ENCODE measurements at regions not wholly inside any gene's neighbourhood (a gene's known extent, or its start where the extent isn't known, plus 50 kb on each side); places are given as distances from the start of the nearest gene placed in this dataset.

DNA sequence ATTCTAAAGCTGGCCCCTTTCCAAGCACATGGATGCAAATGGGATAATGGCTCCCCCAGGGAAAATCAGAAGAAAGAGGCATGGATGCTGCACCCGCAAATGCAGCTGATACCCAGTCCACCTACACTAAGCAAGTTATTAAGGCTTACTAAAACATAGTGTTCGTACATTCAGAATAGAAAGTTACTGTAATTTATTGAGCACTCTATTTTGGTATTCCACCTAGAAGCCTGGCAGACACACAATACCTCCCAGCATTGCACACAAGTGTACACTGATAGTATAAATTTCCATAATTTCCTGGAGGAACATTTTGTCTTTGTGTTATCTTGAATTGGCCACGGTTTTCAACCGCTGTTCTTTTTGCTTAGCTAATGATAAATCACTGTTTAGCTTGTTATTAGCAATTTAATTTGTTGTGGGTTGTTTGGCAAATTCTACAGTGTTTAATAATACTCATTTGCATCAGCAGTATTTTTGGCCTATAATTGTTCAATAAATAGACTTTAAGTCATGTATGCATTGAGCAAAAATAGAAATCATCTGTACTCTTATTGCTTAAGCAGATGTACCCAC, 94.5 kb upstream of the MRI1 start:
- no peak for TF ChIP-seq EZH2phosphoT487 (IDR thresholded peaks at IDR 0.05; ENCODE audit: borderline replicate concordance, low read length)
- TF ChIP-seq, protein P1, sequence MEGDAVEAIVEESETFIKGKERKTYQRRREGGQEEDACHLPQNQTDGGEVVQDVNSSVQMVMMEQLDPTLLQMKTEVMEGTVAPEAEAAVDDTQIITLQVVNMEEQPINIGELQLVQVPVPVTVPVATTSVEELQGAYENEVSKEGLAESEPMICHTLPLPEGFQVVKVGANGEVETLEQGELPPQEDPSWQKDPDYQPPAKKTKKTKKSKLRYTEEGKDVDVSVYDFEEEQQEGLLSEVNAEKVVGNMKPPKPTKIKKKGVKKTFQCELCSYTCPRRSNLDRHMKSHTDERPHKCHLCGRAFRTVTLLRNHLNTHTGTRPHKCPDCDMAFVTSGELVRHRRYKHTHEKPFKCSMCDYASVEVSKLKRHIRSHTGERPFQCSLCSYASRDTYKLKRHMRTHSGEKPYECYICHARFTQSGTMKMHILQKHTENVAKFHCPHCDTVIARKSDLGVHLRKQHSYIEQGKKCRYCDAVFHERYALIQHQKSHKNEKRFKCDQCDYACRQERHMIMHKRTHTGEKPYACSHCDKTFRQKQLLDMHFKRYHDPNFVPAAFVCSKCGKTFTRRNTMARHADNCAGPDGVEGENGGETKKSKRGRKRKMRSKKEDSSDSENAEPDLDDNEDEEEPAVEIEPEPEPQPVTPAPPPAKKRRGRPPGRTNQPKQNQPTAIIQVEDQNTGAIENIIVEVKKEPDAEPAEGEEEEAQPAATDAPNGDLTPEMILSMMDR (conservative IDR thresholded peaks at IDR 0.05; ENCODE audit: low read depth, low read length), result no peak

Data from PC-3 (cell line).